Liver (tissue), 8 donors: ENCODE measurements at regions not wholly inside any gene's neighbourhood (a gene's known extent, or its start where the extent isn't known, plus 50 kb on each side); places are given as distances from the start of the nearest gene placed in this dataset.

ENCODE experiments used
- DNase-seq: peaks from one replicate; pipeline ENCODE4 v3.0.0-alpha.2; 2017; ENCODE audit warnings: low spot score
- H3K27ac ChIP-seq, 2 donors: one replicate each; pipeline ENCODE4 v1.7.0; 2013; ENCODE audit warnings: inconsistent platforms in 2 of 2, low read length in 2 of 2, control low read depth in 1 of 2, low read depth in 1 of 2, mild to moderate bottlenecking in 1 of 2
- H3K27me3 ChIP-seq, 4 donors: one replicate each; pipeline versions ENCODE4 v1.6.1 to v1.7.0; 2013; ENCODE audit warnings: low read length in 3 of 4, inconsistent platforms in 1 of 4, mild to moderate bottlenecking in 1 of 4, moderate library complexity in 1 of 4; ENCODE audit not compliant: control insufficient read depth in 4 of 4, insufficient read depth in 4 of 4
- H3K36me3 ChIP-seq, 4 donors: one replicate each; pipeline versions ENCODE4 v1.6.1 to v1.7.0; 2013; ENCODE audit warnings: low read length in 3 of 4, mild to moderate bottlenecking in 3 of 4, low read depth in 1 of 4, moderate library complexity in 1 of 4; ENCODE audit not compliant: control insufficient read depth in 4 of 4, insufficient read depth in 3 of 4
- H3K4me1 ChIP-seq, 4 donors: one replicate each; pipeline versions ENCODE4 v1.6.1 to v1.7.0; 2013; ENCODE audit warnings: low read length in 3 of 4, mild to moderate bottlenecking in 3 of 4, moderate library complexity in 1 of 4; ENCODE audit not compliant: control insufficient read depth in 4 of 4, insufficient read depth in 4 of 4
- H3K4me3 ChIP-seq, 3 donors: one replicate each; pipeline versions ENCODE4 v1.6.1 to v1.7.0; 2013; ENCODE audit warnings: low read length in 3 of 3, control low read depth in 1 of 3, low read depth in 1 of 3, mild to moderate bottlenecking in 1 of 3
- H3K9ac ChIP-seq, 2 donors: one replicate each; pipeline ENCODE4 v1.7.0; 2013; ENCODE audit warnings: low read length in 2 of 2, mild to moderate bottlenecking in 2 of 2, moderate library complexity in 2 of 2, control low read depth in 1 of 2, low read depth in 1 of 2
- H3K9me3 ChIP-seq, 4 donors: one replicate each; pipeline versions ENCODE4 v1.6.1 to v1.7.0; 2013; ENCODE audit warnings: low read length in 3 of 4; ENCODE audit not compliant: control insufficient read depth in 4 of 4
- CTCF ChIP-seq: fragments of 150-350 bp; IDR thresholded peaks from 2 replicates; pipeline ENCODE4 v1.5.1; 2017; ENCODE audit warnings: improper control_type of control experiment, low read depth, low read length; ENCODE audit not compliant: missing input control
- EGR1 ChIP-seq, 2 donors: IDR thresholded peaks; 2 replicates each; pipeline ENCODE4 v1.6.1; 2016 to 2018; ENCODE audit warnings: antibody characterized with exemption in 2 of 2, low read depth in 2 of 2
- FOXA1 ChIP-seq: IDR thresholded peaks from 2 replicates; pipeline ENCODE4 v1.6.1; 2016; ENCODE audit warnings: antibody characterized with exemption
- FOXA2 ChIP-seq: IDR thresholded peaks from 2 replicates; pipeline ENCODE4 v1.6.1; 2016; ENCODE audit warnings: antibody characterized with exemption
- GABPA ChIP-seq, 2 donors: IDR thresholded peaks in 1 of 2; conservative IDR thresholded peaks in 1 of 2; 2 replicates each; pipeline ENCODE4 v1.6.1; 2016; ENCODE audit warnings: antibody characterized with exemption in 2 of 2, mild to moderate bottlenecking in 1 of 2, moderate library complexity in 1 of 2
- HNF4G ChIP-seq: IDR thresholded peaks from 2 replicates; pipeline ENCODE4 v1.6.1; 2016; ENCODE audit warnings: antibody characterized with exemption
- JUND ChIP-seq, 2 donors: IDR thresholded peaks; 2 replicates each; pipeline ENCODE4 v1.6.1; 2016; ENCODE audit warnings: antibody characterized with exemption in 2 of 2
- NR2F2 ChIP-seq: IDR thresholded peaks from 2 replicates; pipeline ENCODE4 v1.6.1; 2016; ENCODE audit warnings: antibody characterized with exemption
- RAD21 ChIP-seq, 2 donors: IDR thresholded peaks; 2 replicates each; pipeline ENCODE4 v1.6.1; 2016; ENCODE audit warnings: antibody characterized with exemption in 2 of 2, mild to moderate bottlenecking in 2 of 2
- REST ChIP-seq: IDR thresholded peaks from 2 replicates; pipeline ENCODE4 v1.6.1; 2016; ENCODE audit warnings: antibody characterized with exemption, mild to moderate bottlenecking
- TAF1 ChIP-seq: conservative IDR thresholded peaks from 2 replicates; pipeline ENCODE4 v1.6.1; 2016; ENCODE audit warnings: antibody characterized with exemption, mild to moderate bottlenecking
- ZBTB33 ChIP-seq: IDR thresholded peaks from 2 replicates; pipeline ENCODE4 v1.6.1; 2016; ENCODE audit warnings: antibody characterized with exemption
- WGBS: extraction: QIAGEN DNeasy Blood & Tissue Kit; methylation state at CpG from one replicate; pipeline ENCODE4 v1.1.7; 2013; 5-methylcytosine and 5-hydroxymethylcytosine counted together
- donor health status: healthy.
- donor health status: healthy.
- donor health status: healthy.
- donor health status: healthy.
- donor health status: healthy.

- TF ChIP-seq CTCF = no peak
Measured at GRCh38 chr11:42299780-42300179, 840.3 kb upstream of the LRRC4C start (continued).

- Histone ChIP-seq H3K4me3 (no peak overlapping the region), H3K9ac (no peak overlapping the region), H3K4me1 (no peaks in the 10 kb centered on the region), H3K27ac (no peak overlapping the region), H3K9me3 (no peaks in the 10 kb centered on the region), H3K36me3 (no peaks in the 10 kb centered on the region), H3K27me3 (no peaks in the 10 kb centered on the region)
- WGBS = 72% methylated on average over 2 of the region's 2 CpGs
- TF ChIP-seq FOXA2 = no peak
- no peak for TF ChIP-seq REST
- no peak for TF ChIP-seq TAF1
- no peak for TF ChIP-seq RAD21 (IDR thresholded peaks at IDR 0.05)
- no peak for TF ChIP-seq NR2F2
- no peak for DNase-seq
Measured at GRCh38 chr11:42301777-42302176, 842.3 kb upstream of the LRRC4C start.

- no peak overlapping the region for H3K9ac ChIP-seq
- no peak for TF ChIP-seq FOXA1
- no peak for TF ChIP-seq GABPA (IDR thresholded peaks at IDR 0.05 in 1 of 2, conservative IDR thresholded peaks at IDR 0.05 in 1 of 2)
- no peak for TF ChIP-seq EGR1 (IDR thresholded peaks at IDR 0.05; ENCODE audit: low read depth in 2 of 2)
- TF ChIP-seq FOXA2 = no peak
- TF ChIP-seq CTCF = no peak
- TF ChIP-seq HNF4G = no peak
- no peak for TF ChIP-seq JUND (IDR thresholded peaks at IDR 0.05)
- no peak for TF ChIP-seq NR2F2
- no peak for TF ChIP-seq ZBTB33
- H3K9me3 ChIP-seq = no peaks in the 10 kb centered on the region
- no peak for DNase-seq
- WGBS = 68% methylated on average over 3 of the region's 3 CpGs
- H3K36me3 ChIP-seq = no peaks in the 10 kb centered on the region
- no peaks in the 10 kb centered on the region for H3K27me3 ChIP-seq
- H3K4me1 ChIP-seq = no peaks in the 10 kb centered on the region
- no peak overlapping the region for H3K4me3 ChIP-seq
- no peak overlapping the region for H3K27ac ChIP-seq
Measured at GRCh38 chr11:42311514-42311913, 852.1 kb upstream of the LRRC4C start.
